Memory B cell (primary cell): ENCODE measurements at regions not wholly inside any gene's neighbourhood (a gene's known extent, or its start where the extent isn't known, plus 50 kb on each side); places are given as distances from the start of the nearest gene placed in this dataset.
"Not testable (repeated sequence)": the region's sequence is repeated elsewhere in the genome, so short reads cannot be mapped to it uniquely, and the experiment has no call there.

Experiments
- ATAC-seq: fragments of 150-1000 bp; cut with Tn5 transposase; 2 replicates; pipeline ENCODE4 v1.10.0; 2021; ENCODE audit warnings: low read depth, mild to moderate bottlenecking, moderate library complexity
- DNase-seq, 2 donors: peaks; one replicate each; pipeline ENCODE4 v3.0.0; 2022; ENCODE audit warnings: low spot score in 2 of 2
- H3K27ac Mint-ChIP-seq: one replicate; pipeline ENCODE4 v1.8.0; 2022; ENCODE audit warnings: mild to moderate bottlenecking, moderate library complexity, mixed read lengths
- H3K27me3 Mint-ChIP-seq: one replicate; pipeline ENCODE4 v1.8.0; 2022; ENCODE audit warnings: mixed read lengths
- H3K36me3 Mint-ChIP-seq: one replicate; pipeline ENCODE4 v1.8.0; 2022; ENCODE audit warnings: mild to moderate bottlenecking, mixed read lengths
- H3K4me1 Mint-ChIP-seq: one replicate; pipeline ENCODE4 v1.8.0; 2022; ENCODE audit warnings: mixed read lengths
- H3K4me3 Mint-ChIP-seq: one replicate; pipeline ENCODE4 v1.8.0; 2022; ENCODE audit warnings: mild to moderate bottlenecking, moderate library complexity, mixed read lengths
- H3K9me3 Mint-ChIP-seq: one replicate; pipeline ENCODE4 v1.8.0; 2022; ENCODE audit warnings: mixed read lengths

GRCh38 chr12:127173971-127174370 is 1093.0 kb upstream of the TMEM132C start:
- peaks cover 15% of the 10 kb centered on the region for H3K9me3 Mint-ChIP-seq
- H3K27ac Mint-ChIP-seq, H3K27me3 Mint-ChIP-seq, H3K4me3 Mint-ChIP-seq, ATAC-seq, H3K4me1 Mint-ChIP-seq, H3K36me3 Mint-ChIP-seq, DNase-seq: not testable (repeated sequence)

GRCh38 chr12:127174881-127175280 is 1092.1 kb upstream of the TMEM132C start:
- ATAC-seq (no peak), DNase-seq (no peak)
- no peaks in the 10 kb centered on the region for H3K36me3 Mint-ChIP-seq
- H3K27me3 Mint-ChIP-seq: peaks cover 3% of the 10 kb centered on the region
- H3K4me3 Mint-ChIP-seq: no peak overlapping the region
- peaks cover 15% of the 10 kb centered on the region for H3K9me3 Mint-ChIP-seq
- no peak overlapping the region for H3K27ac Mint-ChIP-seq
- H3K4me1 Mint-ChIP-seq: no peaks in the 10 kb centered on the region

DNA sequence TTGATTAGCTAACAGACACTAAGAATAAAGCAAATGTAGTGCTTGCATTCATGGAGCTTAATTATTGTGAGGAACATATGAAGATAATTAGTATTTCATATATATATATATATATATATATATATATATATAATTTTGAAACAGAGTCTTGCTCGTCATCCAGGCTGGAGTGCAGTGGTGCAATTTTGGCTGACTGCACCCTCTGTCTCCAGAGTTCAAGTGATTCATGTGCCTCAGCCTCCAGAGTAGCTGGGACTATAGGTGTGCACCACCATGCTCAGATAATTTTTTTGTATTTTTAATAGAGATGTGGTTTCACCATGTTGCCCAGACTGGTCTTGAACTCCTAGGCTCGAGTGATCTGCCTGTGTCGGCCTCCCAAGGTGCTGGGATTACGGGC is 1091.6 kb upstream of the TMEM132C start:
- DNase-seq (no peak), ATAC-seq (no peak)
- no peak overlapping the region for H3K27ac Mint-ChIP-seq
- no peaks in the 10 kb centered on the region for H3K36me3 Mint-ChIP-seq
- no peak overlapping the region for H3K4me3 Mint-ChIP-seq
- peaks cover 17% of the 10 kb centered on the region for H3K9me3 Mint-ChIP-seq
- H3K4me1 Mint-ChIP-seq: no peaks in the 10 kb centered on the region
- H3K27me3 Mint-ChIP-seq: peaks cover 3% of the 10 kb centered on the region

GRCh38 chr12:127176804-127177203 is 1090.2 kb upstream of the TMEM132C start:
- H3K9me3 Mint-ChIP-seq: peaks cover 14% of the 10 kb centered on the region
- no peaks in the 10 kb centered on the region for H3K27me3 Mint-ChIP-seq
- H3K4me3 Mint-ChIP-seq: no peak overlapping the region
- H3K27ac Mint-ChIP-seq: no peak overlapping the region
- no peak for ATAC-seq
- no peak for DNase-seq
- no peaks in the 10 kb centered on the region for H3K36me3 Mint-ChIP-seq
- H3K4me1 Mint-ChIP-seq: no peaks in the 10 kb centered on the region

GRCh38 chr12:127178052-127178451 is 1088.9 kb upstream of the TMEM132C start:
- no peak for ATAC-seq
- no peak for DNase-seq
- no peaks in the 10 kb centered on the region for H3K4me1 Mint-ChIP-seq
- no peaks in the 10 kb centered on the region for H3K36me3 Mint-ChIP-seq
- H3K27me3 Mint-ChIP-seq: no peaks in the 10 kb centered on the region
- peaks cover 11% of the 10 kb centered on the region for H3K9me3 Mint-ChIP-seq
- no peak overlapping the region for H3K27ac Mint-ChIP-seq
- no peak overlapping the region for H3K4me3 Mint-ChIP-seq

DNA sequence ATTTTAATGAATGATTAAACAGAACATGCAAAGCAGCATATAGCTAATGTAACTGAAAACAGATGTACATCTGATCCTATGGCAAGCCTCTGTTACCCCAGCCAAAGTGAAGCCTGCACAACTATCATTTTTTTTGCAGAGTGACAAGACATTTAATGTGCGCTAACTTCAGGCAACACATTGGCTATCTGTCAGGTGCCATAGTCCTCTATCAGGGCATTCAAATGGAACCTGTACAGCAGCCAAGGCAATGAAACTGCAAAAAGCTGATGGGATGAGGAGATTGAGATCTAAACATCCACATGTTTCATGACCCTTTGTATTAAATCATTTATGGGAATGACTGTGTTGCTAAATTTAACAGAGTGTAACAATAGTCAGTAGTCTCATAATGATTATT is 1088.5 kb upstream of the TMEM132C start:
- Mint-ChIP-seq H3K4me3 (no peak overlapping the region), H3K27ac (no peak overlapping the region), H3K4me1 (no peaks in the 10 kb centered on the region), H3K36me3 (no peaks in the 10 kb centered on the region), H3K27me3 (no peaks in the 10 kb centered on the region), H3K9me3 (peaks cover 10% of the 10 kb centered on the region)
- no peak for ATAC-seq
- no peak for DNase-seq

- no peak overlapping the region for H3K4me3 Mint-ChIP-seq
- no peaks in the 10 kb centered on the region for H3K27me3 Mint-ChIP-seq
- DNase-seq (no peak), ATAC-seq (no peak)
- H3K4me1 Mint-ChIP-seq: no peaks in the 10 kb centered on the region
- no peaks in the 10 kb centered on the region for H3K36me3 Mint-ChIP-seq
- H3K27ac Mint-ChIP-seq: no peak overlapping the region
- peaks cover 9% of the 10 kb centered on the region for H3K9me3 Mint-ChIP-seq
Measured at GRCh38 chr12:127179176-127179575, 1087.8 kb upstream of the TMEM132C start.

GRCh38 chr12:127182018-127182417 is 1085.0 kb upstream of the TMEM132C start:
- Mint-ChIP-seq H3K9me3 (peaks cover 7% of the 10 kb centered on the region), H3K36me3 (no peaks in the 10 kb centered on the region), H3K27ac (no peak overlapping the region), H3K4me1 (no peaks in the 10 kb centered on the region), H3K27me3 (no peaks in the 10 kb centered on the region), H3K4me3 (no peak overlapping the region)
- DNase-seq: no peak
- ATAC-seq: no peak

GRCh38 chr12:127189992-127190391 is 1077.0 kb upstream of the TMEM132C start:
- Mint-ChIP-seq H3K36me3 (no peaks in the 10 kb centered on the region), H3K9me3 (peaks cover 2% of the 10 kb centered on the region), H3K4me1 (no peaks in the 10 kb centered on the region), H3K27ac (no peak overlapping the region), H3K4me3 (no peak overlapping the region), H3K27me3 (no peaks in the 10 kb centered on the region)
- ATAC-seq: no peak
- no peak for DNase-seq

- Mint-ChIP-seq H3K36me3 (no peaks in the 10 kb centered on the region), H3K27me3 (no peaks in the 10 kb centered on the region), H3K4me1 (no peaks in the 10 kb centered on the region), H3K27ac (no peak overlapping the region), H3K9me3 (peaks cover 2% of the 10 kb centered on the region), H3K4me3 (no peak overlapping the region)
- no peak for DNase-seq
- no peak for ATAC-seq
Measured at GRCh38 chr12:127191129-127191528, 1075.8 kb upstream of the TMEM132C start.

- no peaks in the 10 kb centered on the region for H3K4me1 Mint-ChIP-seq
- no peaks in the 10 kb centered on the region for H3K36me3 Mint-ChIP-seq
- ATAC-seq: no peak
- no peaks in the 10 kb centered on the region for H3K27me3 Mint-ChIP-seq
- no peak overlapping the region for H3K4me3 Mint-ChIP-seq
- no peak for DNase-seq
- H3K27ac Mint-ChIP-seq: no peak overlapping the region
- peaks cover 4% of the 10 kb centered on the region for H3K9me3 Mint-ChIP-seq
Measured at GRCh38 chr12:127192391-127192790, 1074.6 kb upstream of the TMEM132C start.

DNA sequence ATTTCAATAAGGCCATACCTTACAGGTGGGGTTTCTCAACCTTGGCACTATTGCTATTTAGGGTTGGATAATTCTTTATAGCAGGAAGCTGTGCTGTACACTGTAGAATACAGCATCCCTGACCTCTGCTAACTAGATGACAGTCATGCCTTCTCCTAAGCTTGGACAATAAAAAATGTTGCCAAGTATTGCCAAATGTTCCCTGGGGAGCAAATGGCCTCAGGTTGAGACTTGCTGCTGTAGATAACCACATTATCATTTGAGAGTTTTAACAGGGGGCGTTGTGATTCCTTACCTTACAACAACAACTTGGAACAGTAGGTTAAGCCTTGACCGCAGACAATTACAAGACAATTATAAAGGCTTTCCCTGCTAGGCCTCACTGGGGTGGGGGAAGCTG is 1073.6 kb upstream of the TMEM132C start:
- Mint-ChIP-seq H3K4me1 (no peaks in the 10 kb centered on the region), H3K27me3 (no peaks in the 10 kb centered on the region), H3K4me3 (no peak overlapping the region), H3K9me3 (peaks cover 7% of the 10 kb centered on the region), H3K27ac (no peak overlapping the region), H3K36me3 (no peaks in the 10 kb centered on the region)
- DNase-seq (no peak), ATAC-seq (no peak)

DNA sequence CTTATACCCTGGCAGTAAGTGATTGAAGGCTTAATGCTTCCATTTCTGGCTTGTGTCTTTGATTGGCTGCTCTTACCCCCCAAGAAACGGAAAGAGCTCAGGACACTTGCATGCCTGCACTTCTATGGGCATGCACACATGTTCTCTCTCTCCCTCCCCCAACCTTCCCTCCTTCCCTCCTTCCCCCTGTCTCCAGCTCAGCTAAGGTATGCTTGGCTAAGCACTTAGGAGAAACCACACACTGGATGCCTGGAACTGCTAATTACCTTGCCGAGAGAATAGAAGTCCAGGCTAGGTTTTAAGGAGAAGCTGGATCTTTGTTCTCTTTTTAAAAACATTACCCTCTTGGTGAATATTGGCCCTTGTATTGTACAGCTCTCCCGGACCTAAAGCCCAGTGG is 1072.8 kb upstream of the TMEM132C start:
- DNase-seq (no peak), ATAC-seq (no peak)
- H3K4me1 Mint-ChIP-seq: no peaks in the 10 kb centered on the region
- H3K36me3 Mint-ChIP-seq: no peaks in the 10 kb centered on the region
- no peak overlapping the region for H3K27ac Mint-ChIP-seq
- peaks cover 9% of the 10 kb centered on the region for H3K9me3 Mint-ChIP-seq
- no peak overlapping the region for H3K4me3 Mint-ChIP-seq
- no peaks in the 10 kb centered on the region for H3K27me3 Mint-ChIP-seq

DNA sequence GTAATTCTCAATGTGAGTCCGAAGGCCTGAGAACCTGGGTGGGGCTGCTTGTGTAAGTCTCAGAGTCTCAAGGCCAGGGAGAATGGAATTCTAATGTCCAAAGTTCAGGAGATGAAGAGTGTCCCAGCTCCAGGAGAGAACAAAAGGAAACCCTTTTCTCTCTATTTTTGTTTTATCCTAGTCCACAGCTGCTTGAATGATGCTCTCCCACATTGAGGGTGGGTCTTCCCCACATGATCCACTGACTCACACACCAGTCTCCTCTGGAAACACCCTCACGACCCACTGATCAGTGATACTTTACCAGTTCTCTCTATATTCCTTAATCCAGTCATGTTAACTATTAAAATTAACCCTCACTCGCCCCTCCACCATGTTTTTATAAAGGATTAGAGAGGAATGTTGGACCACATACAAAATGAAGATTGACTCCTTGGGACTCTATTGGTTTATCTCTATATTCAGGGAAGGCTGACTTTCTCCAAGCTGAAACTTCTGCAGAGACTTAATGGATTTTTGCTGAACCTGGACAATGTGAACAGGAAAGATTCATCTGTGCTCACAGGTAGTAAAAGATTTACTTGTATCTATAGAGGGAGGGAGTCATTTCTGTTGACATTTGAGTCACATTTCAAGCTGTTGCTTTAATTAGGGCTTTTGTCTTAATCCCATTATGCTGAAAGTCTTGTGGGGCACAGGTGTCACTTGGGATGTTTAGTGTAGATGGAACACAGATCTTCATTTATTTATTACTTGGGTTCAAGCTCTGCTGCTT is 1061.0 kb upstream of the TMEM132C start:
- DNase-seq (no peak), ATAC-seq (no peak)
- Mint-ChIP-seq H3K4me3 (no peak overlapping the region), H3K4me1 (no peaks in the 10 kb centered on the region), H3K36me3 (no peaks in the 10 kb centered on the region), H3K27ac (no peak overlapping the region), H3K9me3 (no peaks in the 10 kb centered on the region), H3K27me3 (no peaks in the 10 kb centered on the region)

DNA sequence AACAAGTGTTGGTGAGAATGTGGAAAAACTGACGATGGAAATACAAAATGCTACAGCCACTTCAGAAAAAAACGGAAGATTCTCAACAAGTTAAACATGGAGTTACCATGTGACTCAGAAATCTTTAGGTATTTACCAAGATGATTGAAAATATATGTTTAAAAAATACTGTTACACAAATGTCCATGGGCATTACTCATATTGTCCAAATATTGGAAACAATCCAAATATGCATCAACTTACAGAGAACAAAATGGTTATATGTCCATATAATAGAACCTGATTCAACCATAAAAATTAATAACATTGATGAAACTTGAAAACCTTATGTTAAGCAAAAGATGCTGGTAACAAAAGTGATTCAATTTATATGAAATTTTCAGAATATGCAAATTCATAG is 1057.7 kb upstream of the TMEM132C start:
- Mint-ChIP-seq H3K27me3 (no peaks in the 10 kb centered on the region), H3K4me3 (no peak overlapping the region), H3K36me3 (no peaks in the 10 kb centered on the region), H3K4me1 (no peaks in the 10 kb centered on the region), H3K9me3 (peaks cover 1% of the 10 kb centered on the region), H3K27ac (no peak overlapping the region)
- no peak for ATAC-seq
- DNase-seq: no peak
